ENCODE measurements at regions not wholly inside any gene's neighbourhood (a gene's known extent, or its start where the extent isn't known, plus 50 kb on each side); places are given as distances from the start of the nearest gene placed in this dataset.

GRCh38 chr1:203419558-203419957, 56.0 kb upstream of the PRELP start:
- TF ChIP-seq SPI1 (IDR thresholded peaks at IDR 0.05; ENCODE audit: borderline replicate concordance, low read depth) (no peak), REST (IDR thresholded peaks at IDR 0.05; ENCODE audit: insufficient replicate concordance, low read depth) (no peak), CTCF (IDR thresholded peaks at IDR 0.05; ENCODE audit: insufficient read depth, low read length) (no peak), GABPA (IDR thresholded peaks at IDR 0.05; ENCODE audit: low read depth) (no peak), POLR2AphosphoS5 (IDR thresholded peaks at IDR 0.05; ENCODE audit: low read depth) (no peak)
- Histone ChIP-seq H3K4me3 (replicated peaks; ENCODE audit: insufficient read depth, low read length) (no peak overlapping the region), H3K27ac (replicated peaks) (no peak overlapping the region), H3K27me3 (ENCODE audit: insufficient read depth, poor library complexity, severe bottlenecking) (no peaks in the 10 kb centered on the region)
- no peak for DNase-seq (ENCODE audit: low read depth in 1 of 2, low spot score in 1 of 2)

GRCh38 chr1:203420263-203420662, 55.3 kb upstream of the PRELP start:
- H3K27me3 ChIP-seq (ENCODE audit: insufficient read depth, poor library complexity, severe bottlenecking) = no peaks in the 10 kb centered on the region
- DNase-seq (ENCODE audit: low read depth in 1 of 2, low spot score in 1 of 2) = no peak
- no peak overlapping the region for H3K4me3 ChIP-seq (replicated peaks; ENCODE audit: insufficient read depth, low read length)
- H3K27ac ChIP-seq (replicated peaks) = no peak overlapping the region
- no peak for TF ChIP-seq REST (IDR thresholded peaks at IDR 0.05; ENCODE audit: insufficient replicate concordance, low read depth)
- no peak for TF ChIP-seq SPI1 (IDR thresholded peaks at IDR 0.05; ENCODE audit: borderline replicate concordance, low read depth)

- H3K4me3 ChIP-seq (replicated peaks; ENCODE audit: insufficient read depth, low read length) = no peak overlapping the region
- no peak for DNase-seq (ENCODE audit: low read depth in 1 of 2, low spot score in 1 of 2)
- no peaks in the 10 kb centered on the region for H3K27me3 ChIP-seq (ENCODE audit: insufficient read depth, poor library complexity, severe bottlenecking)
- H3K27ac ChIP-seq (replicated peaks) = no peak overlapping the region
- TF ChIP-seq SPI1 (IDR thresholded peaks at IDR 0.05; ENCODE audit: borderline replicate concordance, low read depth) (no peak), CTCF (IDR thresholded peaks at IDR 0.05; ENCODE audit: insufficient read depth, low read length) (no peak), REST (IDR thresholded peaks at IDR 0.05; ENCODE audit: insufficient replicate concordance, low read depth) (no peak), POLR2AphosphoS5 (IDR thresholded peaks at IDR 0.05; ENCODE audit: low read depth) (no peak), GABPA (IDR thresholded peaks at IDR 0.05; ENCODE audit: low read depth) (no peak)
Measured at GRCh38 chr1:203421246-203421645, 54.4 kb upstream of the PRELP start.

- TF ChIP-seq GABPA (IDR thresholded peaks at IDR 0.05; ENCODE audit: low read depth) (no peak), POLR2AphosphoS5 (IDR thresholded peaks at IDR 0.05; ENCODE audit: low read depth) (no peak), CTCF (IDR thresholded peaks at IDR 0.05; ENCODE audit: insufficient read depth, low read length) (no peak), SPI1 (IDR thresholded peaks at IDR 0.05; ENCODE audit: borderline replicate concordance, low read depth) (no peak), REST (IDR thresholded peaks at IDR 0.05; ENCODE audit: insufficient replicate concordance, low read depth) (no peak)
- H3K27me3 ChIP-seq (ENCODE audit: insufficient read depth, poor library complexity, severe bottlenecking) = no peaks in the 10 kb centered on the region
- no peak overlapping the region for H3K4me3 ChIP-seq (replicated peaks; ENCODE audit: insufficient read depth, low read length)
- H3K27ac ChIP-seq (replicated peaks) = no peak overlapping the region
- DNase-seq (ENCODE audit: low read depth in 1 of 2, low spot score in 1 of 2) = no peak
Measured at GRCh38 chr1:203422116-203422515, 53.5 kb upstream of the PRELP start.
